ENCODE measurements at regions not wholly inside any gene's neighbourhood (a gene's known extent, or its start where the extent isn't known, plus 50 kb on each side); places are given as distances from the start of the nearest gene placed in this dataset.
"Not testable (repeated sequence)": the region's sequence is repeated elsewhere in the genome, so short reads cannot be mapped to it uniquely, and the experiment has no call there.

- in situ Hi-C loops (cut with MboI; ENCODE audit: low sequenced_read_pairs) = no loop called here
These were observed 247.1 kb downstream of the KLF13 start for GRCh38 chr15:31573759-31574158.

GRCh38 chr15:31574766-31575165 is 248.1 kb downstream of the KLF13 start:
- in situ Hi-C loops (cut with MboI; ENCODE audit: low sequenced_read_pairs) = no loop called here

DNA sequence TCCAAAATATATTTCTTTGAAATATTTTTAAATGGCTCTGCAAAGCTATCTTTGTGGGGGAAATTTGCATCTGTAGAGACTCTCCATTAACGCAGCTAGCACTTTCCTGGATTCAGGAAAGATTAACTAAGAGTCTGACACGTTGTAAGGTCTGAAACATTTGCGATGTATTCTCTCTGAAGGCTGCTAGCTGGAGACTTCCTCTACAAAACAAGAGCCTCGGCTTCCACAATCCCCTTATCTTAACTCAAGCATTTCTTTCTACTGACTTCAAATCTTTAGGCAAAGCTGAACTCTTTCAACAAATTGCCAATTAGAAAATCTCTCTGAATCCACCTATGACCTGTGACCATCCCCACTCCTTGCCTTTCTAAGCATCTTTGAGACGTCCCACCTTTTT is 250.5 kb downstream of the KLF13 start:
- in situ Hi-C loops (cut with MboI; ENCODE audit: low sequenced_read_pairs) = no loop called here

DNA sequence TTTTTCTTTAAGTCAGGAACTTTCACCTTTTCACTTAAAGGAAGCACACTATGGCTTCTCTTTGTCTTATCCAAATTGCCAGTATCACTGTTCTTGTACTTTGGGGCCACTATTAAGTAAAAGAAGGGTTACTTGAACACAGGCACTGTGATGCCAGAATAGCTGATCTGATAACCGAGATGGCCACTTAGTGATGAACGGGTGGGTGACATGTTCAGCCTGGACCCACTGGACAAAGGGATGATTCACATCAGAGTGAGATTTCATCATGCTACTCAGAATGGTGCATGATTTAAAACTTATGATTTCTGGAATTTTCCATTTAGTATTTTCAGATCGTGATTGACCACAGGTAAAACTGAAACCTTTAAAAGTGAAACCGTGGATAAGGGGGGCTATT is 252.6 kb downstream of the KLF13 start:
- in situ Hi-C loops (cut with MboI; ENCODE audit: low sequenced_read_pairs) = no loop called here

DNA sequence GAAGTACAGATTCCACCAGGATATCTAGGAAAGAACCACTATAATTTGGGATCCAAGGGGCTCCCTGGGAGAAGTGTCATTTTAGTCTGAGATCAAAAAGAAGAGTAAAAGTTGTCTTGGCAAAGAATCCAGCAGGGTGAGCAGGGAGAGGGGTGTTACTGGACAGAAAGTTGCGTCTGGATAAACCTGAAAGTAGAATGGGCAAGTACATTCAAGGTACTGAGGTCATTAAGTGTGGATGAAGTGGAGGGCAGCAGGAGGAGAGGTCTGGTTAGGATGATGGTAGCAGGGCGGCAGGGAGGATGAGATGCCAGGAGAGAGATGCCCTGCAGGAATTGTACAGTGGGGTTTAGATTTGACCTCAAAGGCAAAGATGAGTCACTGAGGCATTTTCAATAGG is 253.3 kb downstream of the KLF13 start:
- in situ Hi-C loops (cut with MboI; ENCODE audit: low sequenced_read_pairs) = no loop called here

- in situ Hi-C loops (cut with MboI; ENCODE audit: low sequenced_read_pairs) = no loop called here
These were observed 257.6 kb downstream of the KLF13 start for GRCh38 chr15:31584195-31584594.

- in situ Hi-C loops (cut with MboI; ENCODE audit: low sequenced_read_pairs) = no loop called here
These were observed 258.6 kb downstream of the KLF13 start for GRCh38 chr15:31585240-31585639.

DNA sequence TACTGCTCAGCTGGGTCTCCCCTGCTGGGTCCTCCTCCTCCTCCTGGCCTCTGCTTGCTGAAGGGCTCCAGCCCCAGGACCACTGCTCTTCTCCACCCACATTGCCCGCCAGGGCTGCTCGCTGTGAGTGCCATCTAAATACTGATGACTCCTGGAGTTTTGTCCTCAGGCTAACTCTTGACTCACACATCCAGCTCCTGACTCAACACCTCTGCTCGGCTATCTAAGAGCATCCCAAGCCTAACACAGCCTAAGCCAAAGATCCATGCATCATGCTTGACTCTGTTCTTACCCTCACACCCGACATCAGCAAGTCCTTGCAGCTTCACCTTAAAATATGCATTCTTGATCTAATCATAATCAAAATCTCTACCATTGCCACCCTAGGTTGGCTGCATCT is 260.2 kb downstream of the KLF13 start:
- in situ Hi-C loops (cut with MboI; ENCODE audit: low sequenced_read_pairs) = no loop called here

GRCh38 chr15:31587583-31587982 is 260.9 kb downstream of the KLF13 start:
- in situ Hi-C loops (cut with MboI; ENCODE audit: low sequenced_read_pairs) = no loop called here

DNA sequence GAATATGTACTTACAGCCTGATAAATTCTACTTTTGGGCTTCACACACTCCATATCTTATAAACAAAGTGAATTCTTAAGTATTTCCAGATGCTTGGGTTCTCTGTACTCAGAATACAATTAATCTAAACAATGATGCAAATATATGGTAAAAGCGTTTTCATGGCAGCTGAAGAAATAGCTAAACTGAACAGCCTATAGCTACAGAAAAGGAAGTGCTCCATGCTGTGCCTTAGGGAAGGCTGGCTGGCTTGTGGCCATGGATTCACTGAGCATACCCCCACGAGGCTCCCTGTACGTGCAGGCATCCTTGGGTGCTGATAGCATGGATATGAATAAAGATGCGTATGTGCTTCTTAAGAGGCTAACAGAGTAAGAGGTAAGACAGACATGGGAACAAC is 264.0 kb downstream of the KLF13 start:
- in situ Hi-C loops (cut with MboI; ENCODE audit: low sequenced_read_pairs) = no loop called here

GRCh38 chr15:31591908-31592307 is 265.3 kb downstream of the KLF13 start:
- in situ Hi-C loops (cut with MboI; ENCODE audit: low sequenced_read_pairs) = no loop called here

DNA sequence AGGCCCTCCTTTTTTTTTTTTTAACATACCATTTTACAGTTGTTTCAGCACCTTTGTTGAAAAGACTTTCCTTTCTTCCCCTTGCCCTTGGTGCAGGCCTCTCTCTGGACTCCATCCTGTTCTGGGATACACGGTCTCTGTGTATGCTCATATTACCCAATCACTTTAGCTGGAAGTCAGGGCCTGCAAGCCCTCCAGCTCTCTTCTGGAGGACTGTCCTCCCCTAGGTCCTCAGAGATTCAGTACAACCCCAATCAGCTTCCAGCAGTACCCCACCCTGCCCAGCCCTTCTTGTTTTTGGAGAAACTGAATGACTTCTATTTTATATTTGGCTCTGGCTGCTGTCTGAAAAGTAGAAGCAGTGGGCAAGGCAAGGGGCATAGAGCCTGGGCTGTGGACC is 270.8 kb downstream of the KLF13 start:
- in situ Hi-C loops (cut with MboI; ENCODE audit: low sequenced_read_pairs) = no loop called here

GRCh38 chr15:31598620-31599019 is 272.0 kb downstream of the KLF13 start:
- in situ Hi-C loops (cut with MboI; ENCODE audit: low sequenced_read_pairs) = no loop called here

- in situ Hi-C loops (cut with MboI; ENCODE audit: low sequenced_read_pairs) = no loop called here
These were observed 278.9 kb downstream of the KLF13 start for GRCh38 chr15:31605467-31605931.

- in situ Hi-C loops (cut with MboI; ENCODE audit: low sequenced_read_pairs) = no loop called here
These were observed 279.6 kb downstream of the KLF13 start for GRCh38 chr15:31606194-31606669.

- in situ Hi-C loops (cut with MboI; ENCODE audit: low sequenced_read_pairs) = no loop called here
These were observed 280.4 kb downstream of the KLF13 start for GRCh38 chr15:31606931-31607497.

DNA sequence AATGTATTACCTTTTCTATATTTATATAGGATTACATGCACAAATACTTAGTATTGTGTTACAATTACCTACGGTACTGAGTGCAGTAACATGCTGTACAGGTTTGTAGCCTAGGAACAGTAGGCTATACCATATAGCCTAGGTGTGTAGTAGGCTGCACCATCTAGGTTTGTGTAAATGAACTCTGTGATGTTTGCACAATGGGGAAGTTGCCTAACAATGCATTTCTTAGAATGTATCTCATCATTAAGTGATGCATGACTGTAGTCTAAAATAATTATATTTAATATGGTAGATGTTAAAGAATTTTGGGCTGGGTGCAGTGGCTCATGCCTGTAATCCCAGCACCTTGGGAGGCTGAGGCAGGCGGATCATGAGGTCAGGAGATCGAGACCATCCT is 281.0 kb downstream of the KLF13 start:
- in situ Hi-C loops (cut with MboI; ENCODE audit: low sequenced_read_pairs) = no loop called here

GRCh38 chr15:31609258-31609681 is 282.6 kb downstream of the KLF13 start:
- in situ Hi-C loops (cut with MboI; ENCODE audit: low sequenced_read_pairs) = no loop called here

DNA sequence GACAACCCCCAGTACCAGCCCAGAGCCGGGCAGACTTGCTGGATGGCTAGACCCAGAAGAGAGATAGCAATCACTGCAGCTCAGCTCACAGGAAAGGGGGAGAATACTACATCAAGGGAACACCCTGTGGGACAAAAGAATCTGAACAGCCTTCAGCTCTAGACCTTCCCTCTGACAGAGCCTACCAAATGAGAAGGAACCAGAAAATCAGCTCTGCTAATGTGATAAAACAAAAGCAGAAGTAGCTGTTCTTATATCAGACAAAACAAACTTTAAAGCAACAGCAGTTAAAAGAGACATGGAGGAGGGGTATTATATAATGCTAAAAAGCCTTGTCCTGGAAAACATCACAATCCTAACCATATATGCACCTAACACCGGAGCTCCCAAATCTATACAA is 283.3 kb downstream of the KLF13 start:
- in situ Hi-C loops (cut with MboI; ENCODE audit: low sequenced_read_pairs) = no loop called here

DNA sequence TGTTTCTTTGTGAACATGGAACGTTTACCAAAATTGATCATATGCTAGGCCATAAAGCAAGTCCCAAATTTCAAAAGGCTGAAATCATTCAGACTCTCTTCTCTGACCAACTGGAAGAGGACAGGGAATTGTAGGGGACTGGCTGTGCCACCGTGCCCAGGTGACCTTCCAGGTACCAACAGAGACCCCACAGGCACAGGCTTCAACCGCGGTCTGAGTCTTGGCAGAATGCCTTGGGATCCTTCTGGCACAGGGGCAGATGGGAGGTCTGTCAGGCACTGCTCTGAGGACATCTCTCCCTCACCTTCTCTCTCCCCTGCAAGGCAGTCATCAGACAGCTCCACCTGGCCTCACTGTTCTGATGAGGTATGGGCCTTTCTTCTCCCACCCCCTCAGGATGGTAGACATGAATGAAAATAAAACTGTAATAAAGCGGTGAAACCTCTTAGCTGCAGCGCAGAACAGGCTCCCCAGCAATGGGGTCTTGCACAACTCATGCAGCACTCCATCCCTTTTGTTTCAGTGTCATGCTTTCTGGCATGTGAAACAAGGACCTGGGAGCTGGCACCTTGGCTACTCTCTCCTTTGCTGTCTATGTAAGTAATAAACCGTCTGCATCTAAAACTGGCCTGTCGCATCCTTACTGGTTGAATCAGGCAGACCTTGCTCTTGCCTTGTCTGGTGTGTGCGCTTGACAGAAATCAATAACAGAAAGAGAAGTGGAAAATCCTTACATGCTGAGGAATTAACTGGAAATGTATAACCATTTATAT is 289.2 kb downstream of the KLF13 start:
- in situ Hi-C loops (cut with MboI; ENCODE audit: low sequenced_read_pairs) = no loop called here

DNA sequence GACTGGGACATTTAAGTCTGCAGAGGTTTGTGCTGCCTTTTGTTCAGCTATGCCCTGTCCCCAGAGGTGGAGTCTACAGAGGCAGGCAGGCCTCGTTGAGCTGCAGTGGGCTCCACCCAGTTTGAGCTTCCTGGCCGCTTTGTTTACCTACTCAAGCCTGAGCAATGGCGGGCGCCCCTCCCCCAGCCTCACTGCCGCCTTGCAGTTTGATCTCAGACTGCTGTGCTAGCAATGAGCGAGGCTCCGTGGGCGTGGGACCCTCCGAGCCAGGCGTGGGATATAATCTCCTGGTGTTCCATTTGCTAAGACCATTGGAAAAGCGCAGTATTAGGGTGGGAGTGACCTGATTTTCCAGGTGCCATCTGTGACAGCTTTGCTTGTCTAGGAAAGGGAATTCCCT is 296.7 kb downstream of the KLF13 start:
- in situ Hi-C loops (cut with MboI; ENCODE audit: low sequenced_read_pairs) = not testable (repeated sequence)

GRCh38 chr15:31624115-31624514 is 297.5 kb downstream of the KLF13 start:
- in situ Hi-C loops (cut with MboI; ENCODE audit: low sequenced_read_pairs) = not testable (repeated sequence)
